Left ventricle myocardium superior (tissue), 1 donor: ENCODE measurements at regions not wholly inside any gene's neighbourhood (a gene's known extent, or its start where the extent isn't known, plus 50 kb on each side); places are given as distances from the start of the nearest gene placed in this dataset.
A peak's percentile ranks its signal among the peaks of the same experiment; 100 is the strongest.

ENCODE experiments used
- ATAC-seq: fragments of 200-7000 bp; cut with Tn5 transposase; one replicate; pipeline ENCODE4 v1.9.1; 2020; ENCODE audit warnings: mild to moderate bottlenecking, moderate library complexity
- DNase-seq: peaks from one replicate; pipeline ENCODE4 v3.0.0-alpha.2; 2020
- intact Hi-C: fragments of 100-400 bp; cut with micrococcal nuclease; formaldehyde crosslinking; loops from one replicate; pipeline ENCODE4 v1.11.0; 2022
- donor health status: DM: no; HTN: yes; CAD: no; lungs with severe emphysema.

GRCh38 chr2:6676241-6676640 lies 189.5 kb downstream of the CMPK2 start:
- ATAC-seq (no peak), DNase-seq (no peak)
- intact Hi-C loops: no loop called here

GRCh38 chr2:6676776-6677175 lies 188.9 kb downstream of the CMPK2 start:
- intact Hi-C loops: no loop called here
- no peak for DNase-seq
- no peak for ATAC-seq

DNA sequence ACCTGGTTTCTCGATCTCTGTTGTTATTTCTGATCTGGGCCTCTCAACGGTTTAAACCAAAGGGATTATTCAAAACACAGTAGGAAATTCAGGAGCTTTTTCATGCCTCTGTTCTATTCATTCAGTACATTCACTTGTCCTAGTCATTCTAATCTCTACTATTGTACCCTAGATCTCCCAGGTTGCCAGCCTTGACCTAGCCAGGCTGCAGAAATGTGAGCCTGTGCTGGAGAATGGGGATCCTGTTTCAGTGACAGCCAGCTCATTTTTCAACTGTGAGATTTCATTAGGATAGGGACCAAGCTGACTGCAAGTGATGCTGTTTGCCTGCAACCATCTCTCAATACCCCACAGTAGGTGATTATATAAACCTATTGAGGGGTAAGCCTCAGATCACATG lies 186.2 kb downstream of the CMPK2 start:
- no peak for DNase-seq
- intact Hi-C loops: no loop called here
- ATAC-seq: no peak

GRCh38 chr2:6683516-6683915 lies 182.2 kb downstream of the CMPK2 start:
- intact Hi-C loops: no loop called here
- no peak for DNase-seq
- no peak for ATAC-seq

GRCh38 chr2:6685447-6685846 lies 180.3 kb downstream of the CMPK2 start:
- no peak for DNase-seq
- no peak for ATAC-seq
- intact Hi-C loops: no loop called here

- ATAC-seq: no peak
- intact Hi-C loops: no loop called here
Observed at GRCh38 chr2:6692056-6692455, 173.7 kb downstream of the CMPK2 start.

DNA sequence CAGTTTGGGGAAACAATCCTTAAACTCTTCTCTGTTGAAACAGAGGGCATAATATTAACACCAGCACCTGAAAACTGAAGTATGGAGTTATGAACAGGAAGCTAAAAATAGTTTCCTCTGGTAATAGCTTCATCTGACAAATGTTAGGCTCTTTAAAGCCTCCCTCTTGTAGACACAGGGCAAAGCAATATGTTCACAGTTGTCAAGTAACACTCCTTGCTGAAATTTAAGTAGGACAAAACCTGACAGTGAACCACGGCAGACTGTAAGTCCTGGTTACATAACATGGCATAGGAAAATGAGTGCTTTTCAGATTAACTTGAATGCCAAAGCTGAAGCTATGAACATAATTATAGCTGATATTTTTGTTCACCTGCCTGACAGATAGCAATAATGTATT lies 172.9 kb downstream of the CMPK2 start:
- intact Hi-C loops: no loop called here
- DNase-seq: no peak
- ATAC-seq: peak; percentile 80

More at GRCh38 chr2:6692056-6692455, 173.7 kb downstream of the CMPK2 start:
- no peak for DNase-seq

GRCh38 chr2:6694555-6694954 lies 171.2 kb downstream of the CMPK2 start:
- ATAC-seq: peak; percentile 95
- DNase-seq: peak; percentile 46
- intact Hi-C loops: no loop called here

DNA sequence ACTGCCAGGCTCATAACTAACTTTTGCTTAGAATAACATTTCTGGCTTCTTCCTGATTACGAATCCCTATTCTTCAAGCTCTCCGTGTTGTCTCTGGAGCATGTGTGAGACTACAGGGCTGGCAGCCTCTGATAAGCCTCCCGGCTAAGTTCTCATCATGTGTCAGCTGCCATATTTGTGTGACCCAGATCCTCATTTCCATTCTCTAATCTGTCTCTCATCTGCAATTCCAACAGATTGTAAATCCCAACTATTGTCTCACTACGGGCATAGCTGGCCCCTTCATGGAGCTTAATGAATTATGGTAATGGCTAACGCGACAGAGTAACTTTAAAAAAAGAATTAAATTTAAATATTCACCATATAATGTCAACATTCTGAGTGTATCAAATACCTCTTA lies 165.4 kb downstream of the CMPK2 start:
- intact Hi-C loops: no loop called here
- DNase-seq: no peak
- ATAC-seq: no peak

DNA sequence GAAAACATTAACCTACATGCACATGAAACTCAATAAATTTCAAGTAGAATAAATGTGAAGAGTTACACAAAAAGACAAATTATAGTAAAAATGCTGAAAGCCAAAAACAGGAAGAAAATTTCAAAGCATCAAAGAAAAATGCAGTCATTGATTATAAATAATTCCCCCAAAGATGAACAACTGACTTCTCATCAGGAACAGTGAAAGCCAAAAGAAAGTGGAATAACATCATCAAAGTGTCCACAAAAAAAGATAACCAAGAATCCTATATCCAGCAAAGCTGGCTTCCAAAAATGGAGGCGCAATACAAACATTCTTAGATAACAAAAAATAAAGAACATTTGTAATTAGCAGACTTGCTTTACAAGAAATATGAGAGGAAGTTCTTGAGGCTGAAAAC lies 161.6 kb downstream of the CMPK2 start:
- intact Hi-C loops: no loop called here

GRCh38 chr2:6721395-6721794 lies 144.3 kb downstream of the CMPK2 start:
- no peak for DNase-seq
- no peak for ATAC-seq
- intact Hi-C loops: no loop called here

More for the DNA sequence above, 161.6 kb downstream of the CMPK2 start:
- DNase-seq (no peak), ATAC-seq (no peak)

DNA sequence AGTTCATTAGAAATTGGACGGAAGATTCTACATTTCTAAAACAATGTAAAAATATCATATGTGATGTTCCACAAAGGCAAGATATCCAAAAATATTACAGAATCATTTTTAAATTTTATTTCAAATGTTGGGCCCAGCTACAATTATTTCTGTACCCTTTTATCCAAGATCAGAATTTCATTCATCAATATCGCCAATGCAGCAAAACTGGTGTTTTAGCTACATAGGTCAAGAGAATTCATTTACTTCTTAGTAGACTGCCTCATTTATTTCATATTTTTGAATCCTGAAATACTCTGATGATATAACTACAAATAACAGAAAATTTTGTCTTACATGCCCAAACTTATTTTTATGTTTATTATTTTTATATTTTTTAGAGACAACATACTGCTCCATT lies 143.1 kb downstream of the CMPK2 start:
- intact Hi-C loops: no loop called here
- DNase-seq (no peak), ATAC-seq (no peak)

GRCh38 chr2:6723865-6724604 lies 141.7 kb downstream of the CMPK2 start:
- DNase-seq (no peak), ATAC-seq (no peak)
- intact Hi-C loops: no loop called here

- DNase-seq (no peak), ATAC-seq (no peak)
- intact Hi-C loops: no loop called here
Observed at GRCh38 chr2:6724605-6725140, 141.0 kb downstream of the CMPK2 start.

GRCh38 chr2:6728156-6728555 lies 137.6 kb downstream of the CMPK2 start:
- DNase-seq (no peak), ATAC-seq (no peak)
- intact Hi-C loops: no loop called here

DNA sequence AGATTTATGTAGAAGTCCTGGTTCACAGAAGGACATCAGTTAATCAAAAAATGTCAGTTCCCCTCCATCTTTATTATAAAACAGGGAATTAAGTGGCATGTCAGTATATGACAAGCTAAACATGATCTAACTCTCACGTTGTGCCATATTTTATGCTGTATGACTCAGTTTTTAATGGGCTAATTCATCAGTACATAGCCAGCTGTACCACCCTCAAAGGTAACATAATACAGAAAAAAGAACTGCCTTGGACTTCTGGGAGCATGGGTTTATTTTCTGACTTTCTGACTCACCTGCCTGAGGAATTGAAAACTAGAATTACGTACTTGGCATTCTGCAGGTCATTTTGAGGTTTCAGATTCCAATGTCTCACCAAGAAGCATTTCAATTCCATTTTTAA lies 135.7 kb downstream of the CMPK2 start:
- intact Hi-C loops: no loop called here
- ATAC-seq (no peak), DNase-seq (no peak)

DNA sequence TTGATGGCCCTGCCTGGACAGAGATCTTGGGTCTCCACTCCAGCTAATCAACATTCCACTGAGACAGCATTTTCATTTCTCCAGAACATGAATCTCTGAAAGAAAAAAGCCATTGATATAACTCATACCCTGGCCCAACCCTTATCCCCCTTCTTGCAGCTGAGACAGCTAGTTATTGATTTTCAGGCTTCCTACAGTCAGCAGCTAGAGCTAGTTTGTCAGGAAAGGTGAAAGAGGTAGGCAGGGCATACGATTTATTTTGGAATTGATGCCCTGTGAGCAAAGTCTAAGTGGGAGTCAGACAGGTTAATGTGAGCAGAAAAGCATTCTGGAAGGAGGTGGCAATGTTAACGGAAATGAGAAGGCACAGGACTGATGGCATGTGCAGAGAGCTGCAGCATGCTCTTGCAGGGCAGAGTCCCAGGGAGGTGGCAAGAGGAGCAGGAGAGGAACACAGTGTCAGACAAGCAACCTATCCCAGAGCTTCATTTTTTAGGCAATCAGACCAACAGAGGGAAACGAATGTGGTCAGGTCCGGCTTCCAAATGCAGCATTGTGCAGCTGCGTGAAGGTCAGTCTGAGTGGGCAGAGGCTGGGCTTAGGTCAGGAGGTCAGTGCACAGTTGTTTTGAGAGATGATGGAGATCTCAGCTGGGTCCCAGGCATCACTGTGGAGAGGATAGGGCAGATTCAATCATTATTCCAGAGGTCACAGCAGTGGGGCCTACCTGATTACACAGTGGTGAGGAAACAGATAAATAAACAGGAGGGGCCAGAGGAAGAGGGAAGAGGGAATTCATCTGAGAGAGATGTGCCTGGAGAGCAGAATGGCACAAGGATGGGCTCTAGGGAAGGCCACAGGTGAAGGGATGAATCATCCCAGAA lies 134.8 kb downstream of the CMPK2 start:
- DNase-seq (no peak), ATAC-seq (no peak)
- intact Hi-C loops: no loop called here

DNA sequence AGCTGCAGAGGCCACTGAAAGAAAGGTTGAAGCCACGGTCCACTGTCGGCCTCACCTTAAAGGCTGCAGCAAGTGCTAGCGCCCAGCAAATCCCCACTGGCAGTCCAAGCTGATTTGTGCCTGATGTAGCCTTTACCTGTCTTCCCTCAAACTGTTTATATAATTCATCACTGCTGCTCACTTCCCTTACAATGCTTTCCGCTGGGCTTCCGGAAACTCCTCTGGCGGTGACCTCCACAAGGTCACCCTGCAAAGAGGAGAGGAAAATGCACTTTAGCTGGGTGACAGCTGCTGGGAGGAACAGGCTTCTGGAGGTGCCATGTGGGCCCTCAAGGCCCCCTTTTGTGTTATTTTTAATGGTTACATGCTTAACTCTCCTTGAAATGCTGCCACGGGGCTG lies 126.2 kb downstream of the CMPK2 start:
- DNase-seq (no peak), ATAC-seq (no peak)
- intact Hi-C loops: no loop called here

DNA sequence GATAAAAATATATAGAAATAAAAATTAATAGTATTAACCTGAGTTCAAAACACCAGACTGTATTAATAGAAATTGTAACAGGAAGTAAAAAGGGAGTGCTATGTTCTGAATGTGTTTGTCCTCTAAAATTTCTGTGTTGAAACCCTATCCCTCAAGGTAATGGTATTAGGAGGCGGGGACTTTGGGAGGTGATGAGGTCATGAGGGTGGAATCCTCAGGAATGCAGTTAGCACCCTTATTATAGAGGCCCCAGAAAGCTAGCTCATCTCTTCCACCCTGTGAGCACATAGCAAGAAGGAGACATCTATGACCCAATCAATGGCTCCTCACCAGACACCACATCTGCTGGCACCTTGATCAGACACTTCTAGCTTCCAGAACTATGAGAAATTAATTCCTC lies 124.5 kb downstream of the CMPK2 start:
- ATAC-seq: no peak
- intact Hi-C loops: no loop called here
- no peak for DNase-seq

DNA sequence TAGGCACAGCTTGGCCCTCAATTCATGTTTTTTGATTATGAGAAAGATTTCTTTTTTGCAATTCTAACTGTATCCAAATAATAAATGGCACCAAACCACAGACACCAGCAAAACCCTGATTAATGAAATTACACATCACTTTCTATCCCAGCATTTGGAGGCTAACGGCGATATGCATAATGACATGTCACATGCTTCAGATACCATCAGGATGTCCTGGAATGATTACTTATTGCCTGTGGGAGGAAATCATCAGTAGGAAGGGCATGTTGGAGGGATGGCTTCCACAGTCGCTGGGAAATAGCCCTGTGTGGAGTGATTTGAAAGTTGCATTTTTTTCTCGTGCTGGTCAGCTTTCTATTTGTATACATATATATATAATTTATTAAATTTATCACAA lies 121.7 kb downstream of the CMPK2 start:
- intact Hi-C loops: no loop called here
- ATAC-seq: no peak
- DNase-seq: no peak
